Fibroblast of villous mesenchyme (primary cell): ENCODE measurements at regions not wholly inside any gene's neighbourhood (a gene's known extent, or its start where the extent isn't known, plus 50 kb on each side); places are given as distances from the start of the nearest gene placed in this dataset.
A peak's percentile ranks its signal among the peaks of the same experiment; 100 is the strongest.

ENCODE experiments used
- DNase-seq: peaks from one replicate; pipeline ENCODE4 v3.0.0-alpha.2; 2010; ENCODE audit warnings: low read depth
- H3K4me3 ChIP-seq: 2 replicates; pipeline ENCODE4 v1.5.1; 2011; ENCODE audit warnings: low read depth, mild to moderate bottlenecking, low read length
- TF ChIP-seq, protein P1 (sequence below): IDR thresholded peaks from 2 replicates; pipeline ENCODE4 v1.5.1; 2012; ENCODE audit warnings: low read depth, mild to moderate bottlenecking, low read length; ENCODE audit not compliant: insufficient read depth

DNA sequence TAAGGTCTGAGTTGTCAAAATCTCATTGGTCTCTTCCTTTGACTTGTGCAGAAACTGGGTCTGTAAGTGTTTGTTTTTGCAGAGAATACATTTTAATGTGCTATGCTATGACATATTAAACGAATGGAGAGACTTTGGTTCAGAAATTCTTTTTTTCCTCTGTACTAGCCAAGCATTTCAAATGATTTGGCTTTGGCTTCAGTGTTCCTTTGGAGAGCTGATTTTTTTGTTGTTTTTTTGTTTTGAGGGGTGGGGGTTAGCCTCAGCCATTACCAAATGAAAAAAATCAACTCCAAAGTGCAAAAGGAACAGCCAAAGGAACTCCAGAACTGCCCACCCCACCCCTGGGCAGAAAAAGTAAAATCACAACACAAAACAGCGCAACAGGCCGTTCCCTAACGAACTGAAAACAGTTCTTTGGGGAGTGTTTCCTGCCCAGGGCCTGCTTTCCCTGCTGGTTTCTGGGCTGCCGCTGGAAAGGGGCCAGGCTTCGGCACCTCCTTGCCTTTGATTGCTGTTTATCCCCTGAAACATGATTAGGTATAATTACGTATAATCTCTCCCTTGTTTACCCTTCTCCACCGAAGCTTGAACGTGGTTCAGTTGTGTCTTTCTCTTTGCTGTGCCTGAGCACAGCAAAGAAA lies 57.6 kb upstream of the NEO1 start:
- TF ChIP-seq, protein P1, sequence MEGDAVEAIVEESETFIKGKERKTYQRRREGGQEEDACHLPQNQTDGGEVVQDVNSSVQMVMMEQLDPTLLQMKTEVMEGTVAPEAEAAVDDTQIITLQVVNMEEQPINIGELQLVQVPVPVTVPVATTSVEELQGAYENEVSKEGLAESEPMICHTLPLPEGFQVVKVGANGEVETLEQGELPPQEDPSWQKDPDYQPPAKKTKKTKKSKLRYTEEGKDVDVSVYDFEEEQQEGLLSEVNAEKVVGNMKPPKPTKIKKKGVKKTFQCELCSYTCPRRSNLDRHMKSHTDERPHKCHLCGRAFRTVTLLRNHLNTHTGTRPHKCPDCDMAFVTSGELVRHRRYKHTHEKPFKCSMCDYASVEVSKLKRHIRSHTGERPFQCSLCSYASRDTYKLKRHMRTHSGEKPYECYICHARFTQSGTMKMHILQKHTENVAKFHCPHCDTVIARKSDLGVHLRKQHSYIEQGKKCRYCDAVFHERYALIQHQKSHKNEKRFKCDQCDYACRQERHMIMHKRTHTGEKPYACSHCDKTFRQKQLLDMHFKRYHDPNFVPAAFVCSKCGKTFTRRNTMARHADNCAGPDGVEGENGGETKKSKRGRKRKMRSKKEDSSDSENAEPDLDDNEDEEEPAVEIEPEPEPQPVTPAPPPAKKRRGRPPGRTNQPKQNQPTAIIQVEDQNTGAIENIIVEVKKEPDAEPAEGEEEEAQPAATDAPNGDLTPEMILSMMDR = no peak
- H3K4me3 ChIP-seq = no peak overlapping the region
- DNase-seq = no peak

DNA sequence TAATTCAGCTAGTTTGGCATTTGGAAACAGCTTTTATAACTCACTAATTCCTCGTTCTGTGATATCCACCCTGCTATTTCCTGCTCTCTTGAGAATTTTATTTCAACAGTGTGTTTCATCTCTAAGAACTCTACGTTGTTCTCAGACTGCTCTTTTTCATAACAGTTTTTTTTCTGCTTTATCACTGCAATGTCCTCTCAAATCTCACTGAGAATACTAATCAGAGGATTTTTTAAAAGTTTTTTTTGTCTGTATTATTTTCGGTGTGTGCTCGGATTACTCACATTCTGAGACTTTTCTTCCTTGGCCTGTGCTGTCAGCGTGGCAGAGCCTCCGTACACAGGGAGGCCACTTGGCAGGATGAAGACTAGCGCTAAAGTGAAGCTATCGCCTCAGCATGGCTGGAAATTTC lies 59.4 kb upstream of the NEO1 start:
- TF ChIP-seq, protein P1 = no peak
- H3K4me3 ChIP-seq = no peak overlapping the region
- no peak for DNase-seq

DNA sequence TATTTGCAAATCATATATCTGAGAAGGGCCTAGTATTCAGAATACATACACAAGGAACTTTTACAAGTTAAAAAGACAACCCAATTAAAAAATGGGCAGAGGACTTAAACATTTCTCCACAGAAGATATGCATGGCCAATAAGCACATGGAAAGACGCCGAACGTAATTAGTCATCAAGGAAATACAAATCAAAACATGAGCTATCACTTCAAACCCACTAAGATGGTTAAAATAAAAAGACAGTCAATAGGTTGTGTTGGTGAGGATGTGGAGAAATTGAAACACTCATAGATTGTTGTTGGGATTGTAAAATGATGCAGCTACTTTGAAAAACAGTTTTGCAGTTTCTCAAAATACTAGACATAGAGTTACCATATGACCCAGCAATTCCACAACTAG lies 61.2 kb upstream of the NEO1 start:
- no peak overlapping the region for H3K4me3 ChIP-seq
- DNase-seq = peak; percentile 54
- TF ChIP-seq, protein P1 = no peak

DNA sequence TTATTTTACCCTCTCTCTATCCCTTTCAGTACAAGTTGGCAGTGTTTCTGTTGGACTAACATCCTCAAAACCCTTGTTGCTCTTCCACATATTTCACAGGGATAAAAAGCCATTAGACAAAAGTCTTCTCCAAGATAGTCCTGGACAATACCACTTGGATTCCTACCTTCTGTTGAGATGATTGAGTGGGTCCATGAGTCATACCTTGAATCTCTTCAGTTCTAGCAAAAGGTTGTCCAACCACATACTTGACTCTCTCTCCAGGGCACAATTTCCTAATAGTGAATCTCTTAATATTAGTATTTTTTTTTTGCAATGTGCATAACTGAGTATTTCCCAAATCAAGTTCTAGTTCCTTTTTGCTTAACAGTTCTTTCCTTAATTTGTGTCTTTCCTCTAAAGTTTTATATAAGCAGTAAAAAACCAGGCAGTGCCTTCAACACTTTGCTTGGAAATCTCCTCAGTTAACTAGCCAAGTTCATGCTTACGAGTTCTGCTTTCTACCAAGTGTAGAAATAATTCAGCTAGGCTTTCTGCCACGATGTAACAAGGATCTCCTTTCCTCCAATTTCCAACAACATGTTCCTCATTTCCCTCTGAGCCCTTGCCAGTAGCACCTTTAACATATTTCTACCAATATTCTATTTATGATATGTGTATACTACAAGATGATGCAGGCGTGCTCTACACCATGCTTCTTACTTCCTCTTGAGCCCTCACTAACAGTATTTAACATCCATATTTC lies 68.3 kb upstream of the NEO1 start:
- DNase-seq = no peak
- TF ChIP-seq, protein P1 = no peak

DNA sequence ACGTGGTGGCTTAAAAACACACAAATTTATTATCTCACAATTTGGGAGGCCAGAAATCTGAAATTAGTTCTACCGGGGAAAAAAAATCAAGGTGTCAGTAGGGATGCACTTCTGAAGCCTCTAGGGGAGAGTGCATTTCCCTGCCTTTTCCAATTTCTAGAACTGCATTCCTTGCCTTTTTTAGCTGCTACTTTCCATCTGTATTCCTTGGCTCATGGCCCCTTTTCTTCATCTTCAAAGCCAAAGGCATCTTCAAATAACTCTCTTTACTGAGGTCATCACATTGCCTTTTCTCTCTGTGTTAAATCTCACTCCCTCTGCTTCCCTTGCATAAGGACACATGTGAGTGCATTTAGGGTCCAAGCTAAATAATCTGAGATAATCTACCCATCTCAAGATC lies 69.5 kb upstream of the NEO1 start:
- no peak for DNase-seq
- TF ChIP-seq, protein P1 = no peak
- no peak overlapping the region for H3K4me3 ChIP-seq

More for the DNA sequence above, 68.3 kb upstream of the NEO1 start:
- no peak overlapping the region for H3K4me3 ChIP-seq

DNA sequence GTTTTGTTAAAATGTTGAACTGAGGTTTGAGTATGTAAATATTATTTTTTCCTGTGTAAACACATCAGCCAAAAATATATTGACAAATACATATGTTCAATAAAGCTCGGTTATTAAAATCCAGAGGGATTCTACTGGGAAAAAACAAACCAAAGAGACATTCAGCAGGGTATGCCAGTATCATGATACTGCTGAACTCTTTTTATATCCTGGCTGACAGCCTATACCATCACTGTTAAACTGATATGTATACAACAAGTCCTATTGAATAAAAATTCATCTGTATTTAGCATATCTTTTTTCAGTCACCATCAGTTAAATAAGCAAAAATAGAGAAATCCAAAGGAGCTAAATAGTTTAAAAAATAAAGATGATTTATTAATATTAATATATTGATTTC lies 71.6 kb upstream of the NEO1 start:
- DNase-seq = no peak
- TF ChIP-seq, protein P1 = no peak

More for the DNA sequence above, 71.6 kb upstream of the NEO1 start:
- no peak overlapping the region for H3K4me3 ChIP-seq
